HEK293 (cell line): ENCODE measurements at regions not wholly inside any gene's neighbourhood (a gene's known extent, or its start where the extent isn't known, plus 50 kb on each side); places are given as distances from the start of the nearest gene placed in this dataset.
A peak's percentile ranks its signal among the peaks of the same experiment; 100 is the strongest.

ENCODE experiments used
- CTCF ChIA-PET: fragments of 350-600 bp; formaldehyde crosslinking; extraction: SDS; loops from one replicate; lab custom pipeline; 2021; ENCODE audit warnings: antibody characterized with exemption; lab: Yijun Ruan, JAX
- POLR2A ChIA-PET: fragments of 300-600 bp; formaldehyde crosslinking; extraction: SDS; loops from one replicate; lab custom pipeline; 2020; ENCODE audit warnings: antibody characterized with exemption, inconsistent platforms; lab: Yijun Ruan, JAX
- H3K27ac ChIP-seq: fragments of 200-500 bp; sonication (Bioruptor generic); 2 replicates; pipeline ENCODE4 v1.5.1; 2014; ENCODE audit warnings: low read depth, low read length, control low read depth, inconsistent platforms; ENCODE audit errors: extremely low read depth
- H3K36me3 ChIP-seq, 2 experiments: fragments of 200-500 bp in 1 of 2; sonication (Bioruptor generic) in 1 of 2; 1 replicate in 1 of 2; 2 replicates in 1 of 2; pipeline ENCODE4 v1.5.1; 2014 to 2017; ENCODE audit warnings: inconsistent platforms in 2 of 2, low read length in 2 of 2; ENCODE audit not compliant: control insufficient read depth in 2 of 2, insufficient read depth in 1 of 2
- H3K4me1 ChIP-seq: fragments of 200-500 bp; sonication (Bioruptor generic); 2 replicates; pipeline ENCODE4 v1.5.1; 2014; ENCODE audit warnings: mild to moderate bottlenecking, low read length, inconsistent platforms; ENCODE audit not compliant: control insufficient read depth, insufficient read depth
- H3K4me3 ChIP-seq: 2 replicates; pipeline ENCODE4 v1.5.1; 2011; ENCODE audit warnings: low read depth, mild to moderate bottlenecking, control low read depth, low read length, moderate library complexity
- H3K9me3 ChIP-seq: fragments of 200-500 bp; sonication (Bioruptor generic); 2 replicates; pipeline ENCODE4 v1.5.1; 2014; ENCODE audit warnings: low read depth, low read length, inconsistent platforms; ENCODE audit not compliant: control insufficient read depth, insufficient read depth
- AEBP2 ChIP-seq: fragments of 450-650 bp; formaldehyde crosslinking; IDR thresholded peaks from 2 replicates; pipeline ENCODE4 v1.5.1; 2016; ENCODE audit warnings: missing biosample characterization, missing genetic modification characterization, borderline replicate concordance
- ATF2 ChIP-seq: fragments of 450-650 bp; formaldehyde crosslinking; IDR thresholded peaks from 2 replicates; pipeline ENCODE4 v1.5.1; 2016; ENCODE audit warnings: missing biosample characterization, missing genetic modification characterization, low read depth
- CTCF ChIP-seq: fragments of 450-650 bp; formaldehyde crosslinking; IDR thresholded peaks from 2 replicates; pipeline ENCODE4 v1.5.1; 2016; ENCODE audit warnings: missing biosample characterization, missing genetic modification characterization
- ELK4 ChIP-seq: IDR thresholded peaks from 2 replicates; pipeline ENCODE4 v1.6.1; 2011; ENCODE audit warnings: mild to moderate bottlenecking, low read depth, low read length, borderline replicate concordance
- GLIS2 ChIP-seq: fragments of 450-650 bp; formaldehyde crosslinking; IDR thresholded peaks from 2 replicates; pipeline ENCODE4 v1.5.1; 2016; ENCODE audit warnings: missing biosample characterization, missing genetic modification characterization
- HOXC10 ChIP-seq: sonication (generic); formaldehyde crosslinking; IDR thresholded peaks from 2 replicates; pipeline ENCODE4 v1.8.1; 2023; ENCODE audit warnings: mild to moderate bottlenecking, missing genetic modification reagents
- HOXD13 ChIP-seq: sonication (generic); formaldehyde crosslinking; IDR thresholded peaks from 2 replicates; pipeline ENCODE4 v1.8.0; 2022; ENCODE audit warnings: missing genetic modification reagents, borderline replicate concordance
- OVOL3 ChIP-seq: fragments of 450-650 bp; formaldehyde crosslinking; IDR thresholded peaks from 2 replicates; pipeline ENCODE4 v1.5.1; 2016; ENCODE audit warnings: missing biosample characterization, missing genetic modification characterization
- ZBTB1 ChIP-seq: fragments of 450-650 bp; formaldehyde crosslinking; IDR thresholded peaks from 2 replicates; pipeline ENCODE4 v1.5.1; 2016; ENCODE audit warnings: missing biosample characterization, missing genetic modification characterization
- ZFP37 ChIP-seq: fragments of 450-650 bp; formaldehyde crosslinking; IDR thresholded peaks from 2 replicates; pipeline ENCODE4 v1.5.1; 2016; ENCODE audit warnings: missing biosample characterization, missing genetic modification characterization
- ZIC2 ChIP-seq: fragments of 450-650 bp; formaldehyde crosslinking; IDR thresholded peaks from 2 replicates; pipeline ENCODE4 v1.5.1; 2016; ENCODE audit warnings: missing biosample characterization, missing genetic modification characterization
- ZNF114 ChIP-seq: fragments of 450-650 bp; formaldehyde crosslinking; IDR thresholded peaks from 2 replicates; pipeline ENCODE4 v1.5.0; 2017; ENCODE audit warnings: missing biosample characterization, missing genetic modification characterization
- ZNF335 ChIP-seq: fragments of 450-650 bp; formaldehyde crosslinking; conservative IDR thresholded peaks from 2 replicates; pipeline ENCODE4 v1.5.1; 2016; ENCODE audit warnings: missing biosample characterization, missing genetic modification characterization
- ZNF530 ChIP-seq: fragments of 450-650 bp; formaldehyde crosslinking; IDR thresholded peaks from 2 replicates; pipeline ENCODE4 v1.5.1; 2016; ENCODE audit warnings: low read depth, missing biosample characterization, missing genetic modification characterization
- ZNF561 ChIP-seq: fragments of 450-650 bp; IDR thresholded peaks from 2 replicates; pipeline ENCODE4 v1.5.1; 2018; ENCODE audit warnings: missing biosample characterization, missing genetic modification characterization, borderline replicate concordance
- ZNF610 ChIP-seq: fragments of 450-650 bp; formaldehyde crosslinking; IDR thresholded peaks from 2 replicates; pipeline ENCODE4 v1.5.1; 2016; ENCODE audit warnings: missing biosample characterization, missing genetic modification characterization, borderline replicate concordance
- ZNF623 ChIP-seq: fragments of 450-650 bp; formaldehyde crosslinking; IDR thresholded peaks from 2 replicates; pipeline ENCODE4 v1.5.1; 2016; ENCODE audit warnings: missing biosample characterization, missing genetic modification characterization
- ZSCAN16 ChIP-seq: fragments of 450-650 bp; formaldehyde crosslinking; IDR thresholded peaks from 2 replicates; pipeline ENCODE4 v1.5.1; 2016; ENCODE audit warnings: missing biosample characterization, missing genetic modification characterization

- no peak for TF ChIP-seq ZIC2 (tag by site-specific recombination)
- no peak for TF ChIP-seq ZFP37 (tag by site-specific recombination)
- no peak for TF ChIP-seq ELK4
- TF ChIP-seq, all 188 proteins: peak for 0
These were observed 258.8 kb downstream of the AHR start (continued) for GRCh38 chr7:17557251-17557671.

GRCh38 chr7:17558135-17558534 is 259.7 kb downstream of the AHR start:
- ChIA-PET CTCF (no interaction called here), POLR2A (no interaction called here)
- Histone ChIP-seq H3K9me3 (no peaks in the 10 kb centered on the region), H3K27ac (no peak overlapping the region), H3K4me1 (peaks cover 4% of the 10 kb centered on the region; the same call in 1 of the 2 replicates), H3K36me3 (no peaks in the 10 kb centered on the region), H3K4me3 (no peak overlapping the region)
- TF ChIP-seq AEBP2 (tag by site-specific recombination) (no peak), ATF2 (peak; percentile 61)

- H3K36me3 ChIP-seq = no peaks in the 10 kb centered on the region
- peaks cover 4% of the 10 kb centered on the region; the same call in 1 of the 2 replicates for H3K4me1 ChIP-seq
- H3K27ac ChIP-seq = no peak overlapping the region
- ChIA-PET CTCF (no interaction called here), POLR2A (no interaction called here)
- no peaks in the 10 kb centered on the region for H3K9me3 ChIP-seq
- TF ChIP-seq ZNF623 = no peak
- no peak for TF ChIP-seq HOXD13 (CRISPR knock-in tag)
- TF ChIP-seq ZNF114 (tag by site-specific recombination) = no peak
- TF ChIP-seq HOXC10 (CRISPR knock-in tag) = no peak
- TF ChIP-seq AEBP2 (tag by site-specific recombination) = no peak
- no peak for TF ChIP-seq OVOL3 (tag by site-specific recombination)
- TF ChIP-seq ZBTB1 (tag by site-specific recombination) = no peak
- no peak for TF ChIP-seq ZNF530 (tag by site-specific recombination)
- TF ChIP-seq ZNF610 (tag by site-specific recombination) = no peak
- no peak for TF ChIP-seq CTCF (tag by site-specific recombination)
- no peak for TF ChIP-seq GLIS2 (tag by site-specific recombination)
- TF ChIP-seq ATF2 = no peak
- no peak for TF ChIP-seq ZNF335 (tag by site-specific recombination)
- no peak for TF ChIP-seq ZSCAN16 (tag by site-specific recombination)
- no peak for TF ChIP-seq ZNF561 (tag by site-specific recombination)
- no peak overlapping the region for H3K4me3 ChIP-seq
These were observed 260.3 kb downstream of the AHR start for GRCh38 chr7:17558558-17559332.
